OCI-LY7 (cell line): ENCODE measurements at regions not wholly inside any gene's neighbourhood (a gene's known extent, or its start where the extent isn't known, plus 50 kb on each side); places are given as distances from the start of the nearest gene placed in this dataset.

ENCODE experiments used
- CTCF ChIP-seq: fragments of 200-600 bp; sonication (generic); conservative IDR thresholded peaks from 2 replicates; pipeline ENCODE4 v1.5.1; 2014; ENCODE audit warnings: mild to moderate bottlenecking, antibody characterized with exemption, low read length, moderate library complexity, mixed read lengths
- EZH2phosphoT487 ChIP-seq: fragments of 200-600 bp; sonication (generic); IDR thresholded peaks from 2 replicates; pipeline ENCODE4 v1.6.1; 2018; ENCODE audit warnings: low read depth, borderline replicate concordance, mild to moderate bottlenecking, mixed run types, antibody characterized with exemption, low read length, moderate library complexity, mixed read lengths

GRCh38 chr20:20970841-20971240 is 135.3 kb downstream of the LINC00237 start:
- TF ChIP-seq CTCF (no peak), EZH2phosphoT487 (no peak)
